SK-N-SH (cell line): ENCODE measurements at regions not wholly inside any gene's neighbourhood (a gene's known extent, or its start where the extent isn't known, plus 50 kb on each side); places are given as distances from the start of the nearest gene placed in this dataset.
"Not testable (repeated sequence)": the region's sequence is repeated elsewhere in the genome, so short reads cannot be mapped to it uniquely, and the experiment has no call there.

Experiments
- CTCF ChIA-PET: fragments of 300-600, 350-600 bp; formaldehyde crosslinking; extraction: SDS; loops from one replicate; lab custom pipeline; 2021; lab: Yijun Ruan, JAX
- POLR2A ChIA-PET: fragments of 350-600 bp; sonication (Branson Sonifier 250); formaldehyde crosslinking; extraction: SDS; loops from one replicate; lab custom pipeline; 2020; ENCODE audit warnings: antibody characterized with exemption, inconsistent platforms; lab: Yijun Ruan, JAX
- DNase-seq: peaks from one replicate; pipeline ENCODE4 v3.0.0; 2012
- H2AFZ ChIP-seq: fragments of 200-600 bp; sonication (generic); 2 replicates; pipeline ENCODE4 v1.8.1; 2016; ENCODE audit warnings: antibody characterized with exemption, mild to moderate bottlenecking, low read depth
- H3F3A ChIP-seq: fragments of 200-600 bp; sonication (generic); replicated peaks from 2 replicates; pipeline ENCODE3; 2016; ENCODE audit warnings: antibody characterized with exemption, mild to moderate bottlenecking; ENCODE audit not compliant: insufficient read depth
- H3K27ac ChIP-seq, 2 experiments: fragments of 200-500 bp in 1 of 2; fragments of 200-600 bp in 1 of 2; sonication (Bioruptor generic) in 1 of 2; sonication (generic), shearing (Covaris generic) in 1 of 2; 2 replicates each; pipeline versions ENCODE4 v1.5.1 to v1.6.1; 2014 to 2016; ENCODE audit warnings: low read depth in 2 of 2, inconsistent platforms in 1 of 2, low read length in 1 of 2, mild to moderate bottlenecking in 1 of 2, mixed read lengths in 1 of 2
- H3K27me3 ChIP-seq: fragments of 200-600 bp; sonication (generic), shearing (Covaris generic); 2 replicates; pipeline ENCODE4 v1.6.1; 2016; ENCODE audit warnings: mixed run types; ENCODE audit not compliant: insufficient read depth
- H3K36me3 ChIP-seq, 2 experiments: fragments of 200-500 bp in 1 of 2; fragments of 200-600 bp in 1 of 2; sonication (Bioruptor generic) in 1 of 2; sonication (generic) in 1 of 2; replicated peaks in 1 of 2; 2 replicates each; pipeline versions ENCODE3 to v1.5.1; 2014 to 2016; ENCODE audit warnings: low read length in 1 of 2, mild to moderate bottlenecking in 1 of 2; ENCODE audit not compliant: insufficient read depth in 2 of 2, control insufficient read depth in 1 of 2
- H3K4me1 ChIP-seq, 2 experiments: fragments of 200-500 bp in 1 of 2; fragments of 200-600 bp in 1 of 2; sonication (Bioruptor generic) in 1 of 2; sonication (generic), shearing (Covaris generic) in 1 of 2; 2 replicates each; pipeline versions ENCODE4 v1.5.1 to v1.6.1; 2014 to 2016; ENCODE audit warnings: low read depth in 1 of 2, low read length in 1 of 2, mixed run types in 1 of 2; ENCODE audit not compliant: insufficient read depth in 2 of 2, control insufficient read depth in 1 of 2
- H3K4me2 ChIP-seq: fragments of 200-600 bp; sonication (generic), shearing (Covaris generic); 2 replicates; pipeline ENCODE4 v1.6.1; 2017; ENCODE audit warnings: mixed run types
- H3K4me3 ChIP-seq, 2 experiments: fragments of 200-500 bp in 1 of 2; fragments of 200-600 bp in 1 of 2; sonication (Bioruptor generic) in 1 of 2; sonication (generic), shearing (Covaris generic) in 1 of 2; 2 replicates each; pipeline versions ENCODE4 v1.5.1 to v1.8.1; 2014 to 2016; ENCODE audit warnings: low read depth in 2 of 2, inconsistent platforms in 1 of 2, low read length in 1 of 2, mild to moderate bottlenecking in 1 of 2, mixed read lengths in 1 of 2, moderate library complexity in 1 of 2
- H3K79me2 ChIP-seq: fragments of 200-600 bp; sonication (generic); 2 replicates; pipeline ENCODE4 v1.8.1; 2017; ENCODE audit warnings: mild to moderate bottlenecking; ENCODE audit not compliant: insufficient read depth
- H3K9ac ChIP-seq: fragments of 200-600 bp; sonication (generic); 2 replicates; pipeline ENCODE4 v1.6.1; 2017; ENCODE audit warnings: mixed run types
- H3K9me2 ChIP-seq: fragments of 200-600 bp; sonication (generic); 2 replicates; pipeline ENCODE4 v1.6.1; 2017; ENCODE audit warnings: mixed run types
- H3K9me3 ChIP-seq: fragments of 200-600 bp; sonication (generic); 2 replicates; pipeline ENCODE4 v1.6.1; 2017; ENCODE audit warnings: mixed run types, mild to moderate bottlenecking, moderate library complexity
- H4K20me1 ChIP-seq: fragments of 200-600 bp; sonication (generic); 2 replicates; pipeline ENCODE4 v1.6.1; 2017; ENCODE audit warnings: mild to moderate bottlenecking, mixed run types; ENCODE audit not compliant: insufficient read depth
- ELF1 ChIP-seq: IDR thresholded peaks from 2 replicates; pipeline ENCODE4 v1.4.0; 2012
- EP300 ChIP-seq, 2 experiments: IDR thresholded peaks; 2 replicates each; pipeline versions ENCODE4 v1.4.0 to v1.6.1; 2012; ENCODE audit warnings: borderline replicate concordance in 1 of 2, low read depth in 1 of 2, low read length in 1 of 2
- GATA2 ChIP-seq: sonication (generic); formaldehyde crosslinking; IDR thresholded peaks from 2 replicates; pipeline ENCODE4 v1.5.0; 2020; ENCODE audit warnings: mild to moderate bottlenecking, missing genetic modification reagents
- MEF2A ChIP-seq: IDR thresholded peaks from 2 replicates; pipeline ENCODE4 v1.4.0; 2012; ENCODE audit warnings: low read depth, borderline replicate concordance
- SIN3A ChIP-seq: IDR thresholded peaks from 2 replicates; pipeline ENCODE4 v1.6.1; 2012; ENCODE audit warnings: low read depth, mild to moderate bottlenecking, low read length, moderate library complexity, borderline replicate concordance
- TEAD4 ChIP-seq: IDR thresholded peaks from 2 replicates; pipeline ENCODE4 v1.4.0; 2012; ENCODE audit warnings: mild to moderate bottlenecking, borderline replicate concordance; ENCODE audit not compliant: insufficient read depth
- YY1 ChIP-seq: IDR thresholded peaks from 2 replicates; pipeline ENCODE4 v1.4.0; 2012; ENCODE audit warnings: low read depth, mild to moderate bottlenecking
- WGBS: methylation state at CpG from one replicate; pipeline ENCODE4 v1.1.6; 2017; ENCODE audit warnings: low lambda C conversion rate; 5-methylcytosine and 5-hydroxymethylcytosine counted together
- TF ChIP-seq, protein P1 (sequence below): fragments of 200-600 bp; sonication (generic); IDR thresholded peaks from 2 replicates; pipeline ENCODE4 v1.6.1; 2017; ENCODE audit warnings: antibody characterized with exemption, mild to moderate bottlenecking, moderate library complexity
- TF ChIP-seq, protein P2 (sequence below): IDR thresholded peaks from 2 replicates; pipeline ENCODE4; 2012
- TF ChIP-seq, protein P3 (sequence below): IDR thresholded peaks from 2 replicates; pipeline ENCODE4 v1.6.1; 2012; ENCODE audit warnings: mild to moderate bottlenecking, low read depth, low read length, moderate library complexity

DNA sequence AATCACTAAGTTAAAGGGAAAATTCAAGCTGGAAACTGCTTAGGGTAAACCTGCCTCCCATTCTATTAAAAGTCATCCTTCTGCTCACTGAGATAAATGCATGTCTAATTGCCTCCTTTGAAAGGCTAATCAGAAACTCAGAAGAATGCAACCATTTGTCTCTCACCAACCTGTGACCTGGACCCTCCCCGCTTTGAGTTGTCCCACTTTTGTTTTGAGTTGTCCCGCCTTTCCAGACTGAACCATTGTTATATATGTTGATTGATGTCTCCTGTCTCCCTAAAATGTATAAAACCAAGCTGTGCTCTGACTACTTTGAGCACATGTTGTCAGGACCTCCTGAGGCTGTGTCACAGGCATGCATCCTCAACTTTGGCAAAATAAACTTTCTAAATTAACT lies 378.4 kb downstream of the KIF20B start:
- Histone ChIP-seq H3K4me2 (no peak overlapping the region), H3K27me3 (no peaks in the 10 kb centered on the region), H3K4me1 (no peaks in the 10 kb centered on the region), H3K4me3 (no peak overlapping the region), H3K79me2 (no peaks in the 10 kb centered on the region), H2AFZ (no peak overlapping the region), H3K36me3 (no peaks in the 10 kb centered on the region), H3K9ac (no peak overlapping the region), H3K27ac (no peak overlapping the region), H3K9me2 (no peaks in the 10 kb centered on the region), H4K20me1 (no peaks in the 10 kb centered on the region), H3F3A (no peaks in the 10 kb centered on the region), H3K9me3 (no peaks in the 10 kb centered on the region)
- POLR2A ChIA-PET, result no interaction called here
- DNase-seq, result no peak
- TF ChIP-seq, protein P1, sequence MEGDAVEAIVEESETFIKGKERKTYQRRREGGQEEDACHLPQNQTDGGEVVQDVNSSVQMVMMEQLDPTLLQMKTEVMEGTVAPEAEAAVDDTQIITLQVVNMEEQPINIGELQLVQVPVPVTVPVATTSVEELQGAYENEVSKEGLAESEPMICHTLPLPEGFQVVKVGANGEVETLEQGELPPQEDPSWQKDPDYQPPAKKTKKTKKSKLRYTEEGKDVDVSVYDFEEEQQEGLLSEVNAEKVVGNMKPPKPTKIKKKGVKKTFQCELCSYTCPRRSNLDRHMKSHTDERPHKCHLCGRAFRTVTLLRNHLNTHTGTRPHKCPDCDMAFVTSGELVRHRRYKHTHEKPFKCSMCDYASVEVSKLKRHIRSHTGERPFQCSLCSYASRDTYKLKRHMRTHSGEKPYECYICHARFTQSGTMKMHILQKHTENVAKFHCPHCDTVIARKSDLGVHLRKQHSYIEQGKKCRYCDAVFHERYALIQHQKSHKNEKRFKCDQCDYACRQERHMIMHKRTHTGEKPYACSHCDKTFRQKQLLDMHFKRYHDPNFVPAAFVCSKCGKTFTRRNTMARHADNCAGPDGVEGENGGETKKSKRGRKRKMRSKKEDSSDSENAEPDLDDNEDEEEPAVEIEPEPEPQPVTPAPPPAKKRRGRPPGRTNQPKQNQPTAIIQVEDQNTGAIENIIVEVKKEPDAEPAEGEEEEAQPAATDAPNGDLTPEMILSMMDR, result no peak
- TF ChIP-seq YY1, result no peak
- TF ChIP-seq EP300 (IDR thresholded peaks at IDR 0.05; ENCODE audit: borderline replicate concordance in 1 of 2, low read depth in 1 of 2, low read length in 1 of 2), result no peak
- no peak for TF ChIP-seq SIN3A
- no peak for TF ChIP-seq ELF1
- no peak for TF ChIP-seq MEF2A
- TF ChIP-seq, protein P2, sequence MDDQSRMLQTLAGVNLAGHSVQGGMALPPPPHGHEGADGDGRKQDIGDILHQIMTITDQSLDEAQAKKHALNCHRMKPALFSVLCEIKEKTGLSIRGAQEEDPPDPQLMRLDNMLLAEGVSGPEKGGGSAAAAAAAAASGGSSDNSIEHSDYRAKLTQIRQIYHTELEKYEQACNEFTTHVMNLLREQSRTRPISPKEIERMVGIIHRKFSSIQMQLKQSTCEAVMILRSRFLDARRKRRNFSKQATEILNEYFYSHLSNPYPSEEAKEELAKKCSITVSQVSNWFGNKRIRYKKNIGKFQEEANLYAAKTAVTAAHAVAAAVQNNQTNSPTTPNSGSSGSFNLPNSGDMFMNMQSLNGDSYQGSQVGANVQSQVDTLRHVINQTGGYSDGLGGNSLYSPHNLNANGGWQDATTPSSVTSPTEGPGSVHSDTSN, result no peak
- no peak for TF ChIP-seq GATA2 (CRISPR knock-in tag)
- TF ChIP-seq, protein P3, sequence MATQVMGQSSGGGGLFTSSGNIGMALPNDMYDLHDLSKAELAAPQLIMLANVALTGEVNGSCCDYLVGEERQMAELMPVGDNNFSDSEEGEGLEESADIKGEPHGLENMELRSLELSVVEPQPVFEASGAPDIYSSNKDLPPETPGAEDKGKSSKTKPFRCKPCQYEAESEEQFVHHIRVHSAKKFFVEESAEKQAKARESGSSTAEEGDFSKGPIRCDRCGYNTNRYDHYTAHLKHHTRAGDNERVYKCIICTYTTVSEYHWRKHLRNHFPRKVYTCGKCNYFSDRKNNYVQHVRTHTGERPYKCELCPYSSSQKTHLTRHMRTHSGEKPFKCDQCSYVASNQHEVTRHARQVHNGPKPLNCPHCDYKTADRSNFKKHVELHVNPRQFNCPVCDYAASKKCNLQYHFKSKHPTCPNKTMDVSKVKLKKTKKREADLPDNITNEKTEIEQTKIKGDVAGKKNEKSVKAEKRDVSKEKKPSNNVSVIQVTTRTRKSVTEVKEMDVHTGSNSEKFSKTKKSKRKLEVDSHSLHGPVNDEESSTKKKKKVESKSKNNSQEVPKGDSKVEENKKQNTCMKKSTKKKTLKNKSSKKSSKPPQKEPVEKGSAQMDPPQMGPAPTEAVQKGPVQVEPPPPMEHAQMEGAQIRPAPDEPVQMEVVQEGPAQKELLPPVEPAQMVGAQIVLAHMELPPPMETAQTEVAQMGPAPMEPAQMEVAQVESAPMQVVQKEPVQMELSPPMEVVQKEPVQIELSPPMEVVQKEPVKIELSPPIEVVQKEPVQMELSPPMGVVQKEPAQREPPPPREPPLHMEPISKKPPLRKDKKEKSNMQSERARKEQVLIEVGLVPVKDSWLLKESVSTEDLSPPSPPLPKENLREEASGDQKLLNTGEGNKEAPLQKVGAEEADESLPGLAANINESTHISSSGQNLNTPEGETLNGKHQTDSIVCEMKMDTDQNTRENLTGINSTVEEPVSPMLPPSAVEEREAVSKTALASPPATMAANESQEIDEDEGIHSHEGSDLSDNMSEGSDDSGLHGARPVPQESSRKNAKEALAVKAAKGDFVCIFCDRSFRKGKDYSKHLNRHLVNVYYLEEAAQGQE, result no peak
- no peak for TF ChIP-seq TEAD4
- CTCF ChIA-PET, result interaction anchor here (0.7 kb wide), 1 partner anchor 13 kb away, joined by 3 read pairs; no protein-coding TSS in a partner anchor
- WGBS, result 0% methylated on average over 2 of the region's 2 CpGs

DNA sequence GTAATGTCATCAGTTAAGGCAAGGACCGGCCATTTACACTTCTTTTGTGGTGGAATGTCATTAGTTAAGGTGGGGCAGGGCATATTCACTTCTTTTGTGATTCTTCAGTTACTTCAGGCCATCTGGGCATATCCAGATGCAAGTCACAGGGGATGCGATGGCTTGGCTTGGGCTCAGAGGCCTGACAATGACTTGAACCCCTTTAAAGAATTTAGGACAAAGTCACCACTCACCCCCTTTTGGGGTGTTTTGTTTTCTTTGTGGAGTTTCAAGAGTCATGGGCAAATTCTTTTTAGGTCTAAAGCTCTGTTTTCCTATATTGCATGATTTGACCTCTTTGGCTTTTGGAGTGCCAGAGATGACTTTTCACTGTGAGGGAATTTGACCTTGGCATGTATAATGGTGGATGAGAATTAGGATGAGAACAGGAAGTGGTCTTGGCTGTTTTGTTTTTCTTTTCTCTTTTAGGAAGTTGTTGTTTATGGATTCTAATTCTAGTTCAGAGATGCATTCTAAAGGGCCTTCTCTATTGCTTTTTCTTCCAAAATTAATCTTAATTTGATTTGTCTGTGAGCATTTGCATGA lies 385.3 kb downstream of the KIF20B start:
- H3K9me2 ChIP-seq, H3K9me3 ChIP-seq, POLR2A ChIA-PET, H2AFZ ChIP-seq, H3K36me3 ChIP-seq, H4K20me1 ChIP-seq, H3K4me2 ChIP-seq, H3K9ac ChIP-seq, H3F3A ChIP-seq, H3K4me1 ChIP-seq, H3K4me3 ChIP-seq, CTCF ChIA-PET, H3K27ac ChIP-seq, H3K27me3 ChIP-seq, DNase-seq, H3K79me2 ChIP-seq: not testable (repeated sequence)
- 33% methylated on average over 2 of the region's 2 CpGs for WGBS
